ENCODE measurements at regions not wholly inside any gene's neighbourhood (a gene's known extent, or its start where the extent isn't known, plus 50 kb on each side); places are given as distances from the start of the nearest gene placed in this dataset.
A peak's percentile ranks its signal among the peaks of the same experiment; 100 is the strongest.
"Not testable (repeated sequence)": the region's sequence is repeated elsewhere in the genome, so short reads cannot be mapped to it uniquely, and the experiment has no call there.

DNA sequence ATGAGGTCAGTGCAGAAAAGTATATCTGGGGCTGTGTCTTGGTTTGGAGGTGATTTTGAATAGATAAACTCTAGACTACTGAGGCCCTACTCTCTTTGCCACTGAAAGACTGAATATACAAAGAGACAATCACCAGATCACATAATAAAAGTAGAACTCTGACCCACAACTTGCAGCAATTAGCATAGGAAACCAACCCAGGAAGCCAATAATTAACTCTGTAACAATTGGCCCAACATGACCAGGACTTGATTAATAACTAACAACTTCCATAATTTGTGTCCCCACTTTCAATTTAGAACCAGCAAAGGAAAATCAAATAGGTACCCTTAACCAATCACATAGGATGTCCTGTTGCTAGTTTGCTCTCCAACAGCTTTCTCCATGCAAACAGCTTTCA lies 1104.9 kb upstream of the CELF4 start:
- Mint-ChIP-seq H3K27me3 (no peaks in the 10 kb centered on the region), H3K4me1 (no peaks in the 10 kb centered on the region), H3K4me3 (no peak overlapping the region), H3K27ac (no peak overlapping the region), H3K9me3 (peaks cover 6 to 11% of the 10 kb centered on the region in 2 donors), H3K36me3 (peaks cover 0 to 2% of the 10 kb centered on the region in 2 donors)
- ATAC-seq (replicated peaks) (no peak), DNase-seq (no peak)

DNA sequence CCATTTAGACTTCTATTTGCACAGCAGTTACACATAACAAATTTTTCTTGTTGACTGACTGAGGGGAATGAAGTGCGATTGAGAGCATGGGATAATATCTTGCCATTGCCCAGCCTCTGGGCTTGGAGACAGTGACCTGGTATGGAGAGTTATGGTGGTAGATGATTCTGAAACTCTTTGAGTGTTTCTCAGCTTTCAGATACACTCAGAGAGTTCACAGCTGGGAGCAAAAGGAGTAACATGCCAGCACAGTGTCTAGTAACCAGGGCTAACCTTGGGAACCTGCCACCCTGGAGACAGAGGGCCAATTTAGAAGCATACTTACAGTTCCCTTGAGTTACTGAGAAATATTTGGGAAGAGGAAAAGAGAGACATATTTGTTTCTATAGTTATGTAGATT lies 1099.3 kb upstream of the CELF4 start:
- DNase-seq (no peak), ATAC-seq (replicated peaks) (no peak)
- Mint-ChIP-seq H3K36me3 (no peaks in the 10 kb centered on the region), H3K9me3 (no peaks in the 10 kb centered on the region), H3K4me3 (no peak overlapping the region), H3K27ac (no peak overlapping the region), H3K27me3 (no peaks in the 10 kb centered on the region), H3K4me1 (peaks cover 1 to 8% of the 10 kb centered on the region in 2 donors)

DNA sequence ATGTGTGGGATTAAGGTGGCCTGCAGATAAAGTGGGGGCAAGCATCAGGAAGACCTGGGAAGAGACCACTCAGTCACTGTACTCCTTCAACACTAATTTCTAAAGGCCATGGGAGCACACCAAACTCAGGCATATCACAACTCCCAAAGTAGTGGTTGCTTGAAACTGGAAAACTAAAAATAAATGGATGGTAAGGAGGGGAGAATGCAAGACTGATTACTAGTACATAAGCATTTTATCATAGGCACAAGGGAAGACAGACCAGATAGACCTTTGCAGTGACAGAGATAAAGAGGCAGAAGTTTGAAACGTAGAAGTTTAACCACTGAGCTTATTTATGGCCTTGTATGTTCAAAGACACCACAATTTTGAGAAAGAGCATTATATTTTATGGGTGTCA lies 1098.1 kb upstream of the CELF4 start:
- Mint-ChIP-seq H3K9me3 (no peaks in the 10 kb centered on the region), H3K27me3 (no peaks in the 10 kb centered on the region), H3K4me1 (peaks cover 3 to 12% of the 10 kb centered on the region in 2 donors), H3K27ac (no peak overlapping the region), H3K36me3 (no peaks in the 10 kb centered on the region), H3K4me3 (no peak overlapping the region)
- ATAC-seq (replicated peaks) (no peak), DNase-seq (no peak)

DNA sequence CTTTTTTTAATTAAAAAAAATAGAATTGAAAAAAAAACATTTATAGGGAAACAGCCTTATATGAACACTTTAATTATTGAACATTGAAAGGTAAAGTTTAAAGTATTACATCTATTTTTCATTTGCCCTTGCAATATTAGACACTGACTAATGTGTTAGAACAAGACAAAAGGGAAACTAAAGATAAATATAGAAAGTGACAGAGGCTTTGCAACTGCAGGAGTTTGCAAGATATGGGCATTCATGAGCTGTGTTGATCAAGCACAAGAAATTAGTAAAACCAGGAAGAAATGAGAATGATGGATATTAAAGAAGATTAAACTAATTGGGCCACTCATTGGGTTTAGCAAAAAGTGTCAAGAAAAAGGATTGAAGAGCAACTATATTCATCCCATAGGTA lies 1097.7 kb upstream of the CELF4 start:
- no peaks in the 10 kb centered on the region for H3K27me3 Mint-ChIP-seq
- no peaks in the 10 kb centered on the region for H3K9me3 Mint-ChIP-seq
- peaks cover 3 to 12% of the 10 kb centered on the region in 2 donors for H3K4me1 Mint-ChIP-seq
- DNase-seq (no peak), ATAC-seq (replicated peaks) (no peak)
- no peaks in the 10 kb centered on the region for H3K36me3 Mint-ChIP-seq
- H3K4me3 Mint-ChIP-seq = no peak overlapping the region
- no peak overlapping the region for H3K27ac Mint-ChIP-seq

DNA sequence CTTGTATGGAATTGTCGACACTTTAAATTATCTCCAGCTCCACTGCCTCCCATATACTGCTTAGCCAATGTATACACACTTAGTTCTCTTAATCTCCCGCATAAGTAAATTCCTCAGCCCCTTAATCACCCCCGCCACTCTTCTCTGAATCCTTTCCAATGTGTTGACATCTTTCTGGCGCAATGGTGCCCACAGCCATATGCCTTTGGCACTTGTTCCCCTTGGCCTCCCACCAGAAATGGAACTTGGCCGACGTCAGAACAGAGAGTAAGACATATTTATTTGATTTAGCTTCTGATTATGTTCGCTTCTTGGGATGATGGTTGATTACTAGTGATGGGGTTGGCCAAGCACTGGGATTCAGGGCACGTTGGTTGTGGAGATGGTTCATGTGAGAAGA lies 1089.3 kb upstream of the CELF4 start:
- Mint-ChIP-seq H3K27ac (no peak overlapping the region), H3K36me3 (no peaks in the 10 kb centered on the region), H3K9me3 (peaks cover 0 to 7% of the 10 kb centered on the region in 2 donors), H3K4me1 (peaks cover 2 to 4% of the 10 kb centered on the region in 2 donors), H3K27me3 (no peaks in the 10 kb centered on the region), H3K4me3 (no peak overlapping the region)
- no peak for DNase-seq
- ATAC-seq (replicated peaks) = no peak

DNA sequence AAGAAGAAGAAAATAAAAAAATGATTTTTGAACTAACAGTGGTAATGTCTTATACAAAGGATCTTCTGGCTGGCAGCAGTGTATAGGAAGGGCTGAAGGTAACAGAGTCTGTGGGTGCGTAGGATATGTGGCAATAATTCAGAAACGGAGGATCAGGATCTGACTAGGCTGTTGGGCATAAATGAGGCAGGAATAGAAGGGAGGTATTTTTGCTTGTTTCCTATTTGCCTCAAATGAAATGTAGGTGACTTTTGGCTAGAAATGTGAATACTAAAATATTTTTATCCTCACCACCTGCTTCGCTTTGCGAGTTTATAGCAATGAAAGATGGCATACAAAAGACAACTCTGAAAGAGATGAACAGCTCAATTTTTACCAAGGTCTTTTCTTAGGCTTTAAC lies 1086.1 kb upstream of the CELF4 start:
- Mint-ChIP-seq H3K36me3 (no peaks in the 10 kb centered on the region), H3K27me3 (no peaks in the 10 kb centered on the region), H3K4me1 (no peaks in the 10 kb centered on the region), H3K4me3 (no peak overlapping the region), H3K27ac (no peak overlapping the region), H3K9me3 (peaks cover 0 to 7% of the 10 kb centered on the region in 2 donors)
- ATAC-seq (replicated peaks) = no peak
- DNase-seq = no peak

DNA sequence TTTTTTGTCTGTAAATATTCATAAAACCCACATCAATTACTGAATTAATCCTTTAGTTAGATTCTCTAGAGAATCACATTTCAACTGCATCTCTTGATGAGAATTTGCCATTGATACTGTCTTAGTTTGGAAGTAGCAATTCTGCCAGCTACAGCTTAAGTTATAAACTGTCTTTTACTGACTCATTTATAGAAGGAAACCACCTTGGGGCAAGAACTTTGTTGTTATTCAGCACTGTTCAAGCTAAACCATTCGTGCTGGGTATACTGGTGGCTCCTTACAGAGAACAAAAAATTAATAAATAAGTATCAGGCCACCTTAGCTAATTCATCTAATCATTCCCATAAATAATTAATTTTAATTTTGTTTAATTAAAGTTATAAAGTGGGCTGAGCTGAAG lies 1082.6 kb upstream of the CELF4 start:
- peaks cover 0 to 2% of the 10 kb centered on the region in 2 donors for H3K9me3 Mint-ChIP-seq
- no peaks in the 10 kb centered on the region for H3K36me3 Mint-ChIP-seq
- no peaks in the 10 kb centered on the region for H3K27me3 Mint-ChIP-seq
- no peak overlapping the region for H3K4me3 Mint-ChIP-seq
- H3K4me1 Mint-ChIP-seq = no peaks in the 10 kb centered on the region
- ATAC-seq (replicated peaks) (no peak), DNase-seq (no peak)
- H3K27ac Mint-ChIP-seq = no peak overlapping the region

DNA sequence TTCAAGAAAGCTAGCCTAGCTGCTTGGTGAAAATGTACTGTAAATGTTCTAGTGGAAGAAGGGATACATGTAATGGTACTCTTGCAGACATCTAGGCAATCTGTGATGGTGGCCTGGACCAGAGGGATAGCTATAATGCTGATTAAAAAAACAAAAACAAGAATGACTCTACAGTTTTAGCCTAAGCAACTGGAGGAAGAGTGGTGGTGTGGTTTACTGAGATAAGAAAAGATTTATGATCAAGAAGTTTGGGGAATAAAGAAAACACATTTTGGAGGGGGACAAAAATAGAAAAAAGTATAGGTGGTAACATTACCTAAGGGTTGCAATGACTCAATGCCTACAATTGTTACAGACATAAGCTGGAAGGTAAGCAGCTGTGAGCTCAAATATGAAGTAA lies 1080.7 kb upstream of the CELF4 start:
- ATAC-seq (replicated peaks) (no peak), DNase-seq (no peak)
- peaks cover 0 to 2% of the 10 kb centered on the region in 2 donors for H3K9me3 Mint-ChIP-seq
- H3K27ac Mint-ChIP-seq = no peak overlapping the region
- H3K4me1 Mint-ChIP-seq = no peaks in the 10 kb centered on the region
- no peak overlapping the region for H3K4me3 Mint-ChIP-seq
- H3K36me3 Mint-ChIP-seq = no peaks in the 10 kb centered on the region
- H3K27me3 Mint-ChIP-seq = no peaks in the 10 kb centered on the region

DNA sequence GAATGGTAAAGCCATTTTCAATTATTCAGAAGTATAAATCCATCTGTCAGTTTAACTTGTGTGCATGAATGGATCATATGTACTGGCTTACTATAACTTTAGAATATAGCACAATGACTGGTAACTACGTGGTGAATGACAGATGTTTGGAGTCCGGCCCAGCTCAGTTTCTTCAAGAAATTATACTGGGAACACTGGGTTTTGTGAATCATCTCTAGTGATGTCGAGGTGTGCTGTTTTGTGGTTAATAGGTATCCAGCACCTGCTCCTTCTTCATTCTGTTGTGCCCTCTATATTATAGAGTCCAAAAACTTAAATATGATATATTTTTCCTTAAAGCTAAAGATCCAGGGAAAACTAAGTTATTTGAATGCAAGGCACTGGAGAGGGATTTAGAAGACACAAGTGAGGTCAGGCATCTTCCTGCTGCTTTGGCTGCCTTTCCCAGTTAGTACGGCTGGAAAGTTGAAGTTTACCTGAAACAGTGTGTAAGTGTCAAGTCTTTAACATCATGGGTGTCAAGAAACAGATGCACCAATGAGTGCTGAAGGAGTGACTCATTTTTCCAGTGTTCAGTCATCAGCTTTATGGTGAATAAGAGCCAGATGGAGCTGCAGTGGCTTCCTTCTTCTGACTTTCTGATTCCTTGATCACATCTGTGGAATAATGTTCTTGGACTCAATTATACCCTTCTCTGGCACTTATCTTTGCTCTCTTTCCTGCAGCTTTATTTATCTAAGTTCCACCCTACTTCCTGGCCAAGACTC lies 1079.5 kb upstream of the CELF4 start:
- no peak overlapping the region for H3K4me3 Mint-ChIP-seq
- H3K27me3 Mint-ChIP-seq = no peaks in the 10 kb centered on the region
- no peak overlapping the region for H3K27ac Mint-ChIP-seq
- ATAC-seq (replicated peaks) = no peak
- no peak for DNase-seq
- no peaks in the 10 kb centered on the region for H3K36me3 Mint-ChIP-seq
- H3K4me1 Mint-ChIP-seq = no peaks in the 10 kb centered on the region
- peaks cover 0 to 2% of the 10 kb centered on the region in 2 donors for H3K9me3 Mint-ChIP-seq

DNA sequence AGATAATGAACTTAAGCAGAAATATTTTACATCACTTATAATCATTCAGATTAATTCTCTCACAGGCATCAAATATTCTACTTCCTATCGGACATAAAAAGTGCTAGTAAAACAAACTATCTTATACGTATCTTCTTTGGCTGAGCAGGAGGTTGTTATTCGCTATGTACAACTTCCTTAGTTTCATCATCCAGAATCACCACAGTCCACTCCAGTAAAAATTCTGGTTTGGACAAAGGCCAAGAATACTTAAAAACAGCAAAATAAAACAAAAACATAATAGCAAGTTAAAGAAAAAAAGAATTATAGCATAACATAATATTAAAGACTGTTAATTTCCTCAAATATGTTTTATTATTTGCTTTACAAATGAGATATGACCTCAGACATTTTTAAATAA lies 1077.1 kb upstream of the CELF4 start:
- Mint-ChIP-seq H3K4me3 (no peak overlapping the region), H3K27me3 (no peaks in the 10 kb centered on the region), H3K9me3 (peaks cover 8 to 13% of the 10 kb centered on the region in 2 donors), H3K27ac (no peak overlapping the region), H3K4me1 (no peaks in the 10 kb centered on the region), H3K36me3 (no peaks in the 10 kb centered on the region)
- ATAC-seq (replicated peaks) (no peak), DNase-seq (no peak)

DNA sequence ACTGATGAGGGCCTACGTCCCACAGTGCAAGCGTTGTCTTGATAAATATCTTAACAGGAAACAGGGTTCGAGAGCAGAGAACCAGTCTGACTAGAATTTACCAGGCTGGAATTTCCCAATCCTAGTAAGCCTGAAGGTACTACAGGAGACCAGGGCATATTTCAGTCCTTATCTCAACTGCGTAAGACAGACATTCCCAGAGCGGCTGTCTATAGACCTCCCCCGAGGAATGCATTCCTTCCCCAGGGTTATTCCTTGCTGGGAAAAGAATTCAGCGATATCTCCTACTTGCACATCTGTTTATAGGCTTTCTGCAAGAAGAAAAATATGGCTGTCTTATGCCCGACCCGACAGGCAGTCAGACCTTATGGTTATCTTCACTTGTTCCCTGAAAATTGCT lies 1074.1 kb upstream of the CELF4 start:
- not testable (repeated sequence) for ATAC-seq (replicated peaks); H3K4me3 Mint-ChIP-seq; H3K27ac Mint-ChIP-seq; H3K27me3 Mint-ChIP-seq; H3K4me1 Mint-ChIP-seq; DNase-seq; H3K36me3 Mint-ChIP-seq
- H3K9me3 Mint-ChIP-seq = peaks cover 11 to 13% of the 10 kb centered on the region in 2 donors

DNA sequence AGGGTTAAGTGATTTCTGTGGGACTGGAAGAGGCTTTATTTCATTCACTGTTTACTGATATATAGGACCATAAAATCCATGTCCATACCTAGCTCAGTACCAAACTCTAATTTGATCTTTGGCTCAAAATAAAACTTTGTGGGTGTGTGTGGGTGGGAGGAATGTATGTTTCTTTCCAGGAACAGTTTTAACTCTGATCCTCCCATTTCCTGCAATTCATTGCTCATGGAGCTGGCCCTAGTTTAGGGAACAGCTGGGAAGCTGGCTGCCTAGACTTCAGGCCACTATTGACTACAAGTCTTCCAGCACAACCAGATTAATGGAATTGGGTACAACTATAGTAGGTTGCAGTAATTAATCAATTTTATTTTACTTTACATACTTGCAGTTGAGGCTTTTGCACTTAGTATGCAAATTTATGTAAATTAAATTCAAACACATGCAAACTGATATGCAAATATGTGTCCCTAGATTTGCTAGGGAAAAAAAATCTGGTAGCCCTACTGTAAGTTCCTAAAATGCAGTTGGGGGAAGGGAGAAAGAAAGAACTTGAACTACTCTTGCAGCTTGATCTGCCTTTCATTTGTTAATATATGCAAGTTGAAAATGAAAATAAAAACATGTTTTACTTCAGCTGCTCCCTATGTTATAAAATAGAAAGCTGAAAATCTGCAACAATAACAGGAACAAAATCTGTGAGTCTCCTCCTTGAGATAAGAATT lies 1070.3 kb upstream of the CELF4 start:
- Mint-ChIP-seq H3K36me3 (no peaks in the 10 kb centered on the region), H3K9me3 (peaks cover 11 to 13% of the 10 kb centered on the region in 2 donors), H3K4me3 (no peak overlapping the region), H3K27ac (no peak overlapping the region), H3K27me3 (no peaks in the 10 kb centered on the region), H3K4me1 (no peaks in the 10 kb centered on the region)
- ATAC-seq (replicated peaks) (no peak), DNase-seq (no peak)

DNA sequence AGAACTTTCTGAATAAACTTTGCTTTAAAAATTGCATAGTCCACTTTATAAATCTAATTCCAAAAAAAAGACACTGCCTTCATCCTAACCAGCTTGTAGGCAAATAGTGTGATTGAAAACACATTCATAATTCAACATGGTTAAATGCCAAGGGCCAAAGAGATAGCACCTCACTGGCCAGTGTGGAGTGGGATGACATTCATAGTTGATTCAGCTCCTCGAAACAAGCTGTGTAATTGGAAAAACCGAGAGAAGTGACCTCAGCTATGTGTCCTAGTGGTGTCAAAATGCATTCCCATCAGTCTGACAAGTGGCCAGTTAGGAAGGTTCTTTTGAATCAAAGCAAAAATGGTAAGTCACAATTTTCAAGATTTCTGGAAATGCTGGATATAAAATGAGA lies 1068.5 kb upstream of the CELF4 start:
- Mint-ChIP-seq H3K4me1 (no peaks in the 10 kb centered on the region), H3K4me3 (no peak overlapping the region), H3K27me3 (no peaks in the 10 kb centered on the region), H3K27ac (no peak overlapping the region), H3K9me3 (peaks cover 8 to 9% of the 10 kb centered on the region in 2 donors), H3K36me3 (no peaks in the 10 kb centered on the region)
- ATAC-seq (replicated peaks) (no peak), DNase-seq (no peak)

DNA sequence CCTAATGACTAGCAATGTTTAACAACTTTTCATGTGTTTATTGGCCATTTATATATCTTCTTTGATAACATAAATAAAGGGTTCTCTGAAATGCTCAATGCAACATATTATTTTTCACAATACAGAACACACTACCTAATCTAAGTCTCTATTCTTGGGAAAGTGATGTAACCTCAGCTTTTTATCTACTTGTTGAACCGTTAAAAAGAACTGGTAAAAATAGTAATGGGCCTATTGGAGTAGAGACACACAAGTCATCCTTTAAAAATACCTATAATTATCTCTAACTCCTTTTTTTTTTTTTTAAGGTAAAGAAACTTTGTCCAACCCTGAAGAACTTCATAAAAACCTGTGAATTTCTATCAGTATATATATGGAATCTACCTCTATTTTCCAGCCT lies 1067.7 kb upstream of the CELF4 start:
- Mint-ChIP-seq H3K36me3 (no peaks in the 10 kb centered on the region), H3K27ac (no peak overlapping the region), H3K4me3 (no peak overlapping the region), H3K4me1 (no peaks in the 10 kb centered on the region), H3K9me3 (peaks cover 3 to 4% of the 10 kb centered on the region in 2 donors), H3K27me3 (no peaks in the 10 kb centered on the region)
- DNase-seq (no peak), ATAC-seq (replicated peaks) (no peak)

DNA sequence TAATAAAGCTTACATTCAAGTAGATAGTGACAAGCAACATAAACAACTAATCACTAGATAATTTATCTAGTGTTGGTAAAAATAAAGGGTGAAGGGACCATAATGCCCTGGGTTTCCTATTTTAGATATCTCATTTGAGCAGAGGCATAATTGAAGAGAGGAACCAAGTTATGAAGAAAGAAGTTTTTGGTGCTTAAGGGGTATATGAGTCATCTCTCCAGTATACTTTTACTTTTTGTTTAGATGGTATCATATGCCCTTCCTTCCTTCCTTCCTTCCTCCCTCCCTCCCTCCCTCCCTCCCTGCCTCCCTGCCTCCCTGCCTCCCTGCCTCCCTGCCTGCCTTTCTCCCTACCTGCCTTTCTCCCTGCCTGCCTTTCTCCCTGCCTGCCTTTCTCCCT lies 1053.5 kb upstream of the CELF4 start:
- no peaks in the 10 kb centered on the region for H3K27me3 Mint-ChIP-seq
- no peak overlapping the region for H3K27ac Mint-ChIP-seq
- no peak overlapping the region for H3K4me3 Mint-ChIP-seq
- DNase-seq = no peak
- peak; percentile 45 to 61 for ATAC-seq (replicated peaks)
- H3K4me1 Mint-ChIP-seq = peaks cover 14 to 20% of the 10 kb centered on the region in 2 donors
- peaks cover 5 to 13% of the 10 kb centered on the region in 2 donors for H3K9me3 Mint-ChIP-seq
- peaks cover 0 to 3% of the 10 kb centered on the region in 2 donors for H3K36me3 Mint-ChIP-seq
